Peyer's patch (tissue), 4 donors: ENCODE measurements at regions not wholly inside any gene's neighbourhood (a gene's known extent, or its start where the extent isn't known, plus 50 kb on each side); places are given as distances from the start of the nearest gene placed in this dataset.

ENCODE experiments used
- POLR2A ChIP-seq, 2 donors: fragments of 450-650 bp; IDR thresholded peaks; one replicate each; pipeline ENCODE4 v1.5.1; 2017; ENCODE audit warnings: antibody characterized with exemption in 2 of 2, mild to moderate bottlenecking in 2 of 2, moderate library complexity in 2 of 2
- TF ChIP-seq, protein P1 (sequence below), 6 experiments: fragments of 450-650 bp in 4 of 6; fragments of 200-600 bp in 2 of 6; sonication (generic) in 1 of 6; IDR thresholded peaks; one replicate each; pipeline ENCODE4 v1.5.1; 2017 to 2019; ENCODE audit warnings: antibody characterized with exemption in 6 of 6, mild to moderate bottlenecking in 3 of 6, moderate library complexity in 1 of 6

DNA sequence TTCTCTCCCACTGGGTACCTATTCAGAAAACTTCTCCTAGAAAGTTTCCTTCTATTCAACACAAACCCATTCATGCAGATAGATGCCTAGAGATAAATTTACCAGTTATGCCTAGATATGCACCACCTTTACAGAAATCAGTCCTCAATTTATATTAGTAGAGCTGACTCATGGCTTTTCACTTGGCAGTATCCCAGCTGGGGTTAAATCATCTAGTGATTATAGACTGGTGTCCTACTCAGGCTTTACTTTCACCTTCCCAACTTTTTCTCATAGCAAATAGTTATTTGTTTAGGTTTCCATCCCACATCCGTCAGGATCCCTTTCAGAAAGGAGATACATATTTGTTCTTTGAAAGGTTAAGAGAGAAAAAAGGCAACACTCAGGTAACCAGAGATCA, 124.5 kb downstream of the AQP4 start:
- TF ChIP-seq, protein P1, sequence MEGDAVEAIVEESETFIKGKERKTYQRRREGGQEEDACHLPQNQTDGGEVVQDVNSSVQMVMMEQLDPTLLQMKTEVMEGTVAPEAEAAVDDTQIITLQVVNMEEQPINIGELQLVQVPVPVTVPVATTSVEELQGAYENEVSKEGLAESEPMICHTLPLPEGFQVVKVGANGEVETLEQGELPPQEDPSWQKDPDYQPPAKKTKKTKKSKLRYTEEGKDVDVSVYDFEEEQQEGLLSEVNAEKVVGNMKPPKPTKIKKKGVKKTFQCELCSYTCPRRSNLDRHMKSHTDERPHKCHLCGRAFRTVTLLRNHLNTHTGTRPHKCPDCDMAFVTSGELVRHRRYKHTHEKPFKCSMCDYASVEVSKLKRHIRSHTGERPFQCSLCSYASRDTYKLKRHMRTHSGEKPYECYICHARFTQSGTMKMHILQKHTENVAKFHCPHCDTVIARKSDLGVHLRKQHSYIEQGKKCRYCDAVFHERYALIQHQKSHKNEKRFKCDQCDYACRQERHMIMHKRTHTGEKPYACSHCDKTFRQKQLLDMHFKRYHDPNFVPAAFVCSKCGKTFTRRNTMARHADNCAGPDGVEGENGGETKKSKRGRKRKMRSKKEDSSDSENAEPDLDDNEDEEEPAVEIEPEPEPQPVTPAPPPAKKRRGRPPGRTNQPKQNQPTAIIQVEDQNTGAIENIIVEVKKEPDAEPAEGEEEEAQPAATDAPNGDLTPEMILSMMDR (IDR thresholded peaks at IDR 0.05) = no peak
- TF ChIP-seq POLR2A (IDR thresholded peaks at IDR 0.05) = no peak
